Liver (tissue), 3 donors: ENCODE measurements at regions not wholly inside any gene's neighbourhood (a gene's known extent, or its start where the extent isn't known, plus 50 kb on each side); places are given as distances from the start of the nearest gene placed in this dataset.

ENCODE experiments used
- CTCF ChIP-seq: fragments of 150-350 bp; IDR thresholded peaks from 2 replicates; pipeline ENCODE4 v1.5.1; 2017; ENCODE audit warnings: improper control_type of control experiment, low read depth, low read length; ENCODE audit not compliant: missing input control
- HNF4G ChIP-seq: IDR thresholded peaks from 2 replicates; pipeline ENCODE4 v1.6.1; 2016; ENCODE audit warnings: antibody characterized with exemption
- MAX ChIP-seq: IDR thresholded peaks from 2 replicates; pipeline ENCODE4 v1.6.1; 2016; ENCODE audit warnings: antibody characterized with exemption
- TAF1 ChIP-seq: conservative IDR thresholded peaks from 2 replicates; pipeline ENCODE4 v1.6.1; 2016; ENCODE audit warnings: antibody characterized with exemption, mild to moderate bottlenecking
- YY1 ChIP-seq: IDR thresholded peaks from 2 replicates; pipeline ENCODE4 v1.6.1; 2016; ENCODE audit warnings: antibody characterized with exemption, mild to moderate bottlenecking
- donor health status: healthy.
- donor health status: healthy.

GRCh38 chr17:79252886-79253285, 178.3 kb downstream of the ENGASE start:
- TF ChIP-seq CTCF (no peak), TAF1 (no peak), HNF4G (no peak), MAX (no peak), YY1 (no peak)
